Activated CD4-positive, alpha-beta T cell treated with anti-CD3 and anti-CD28 coated beads, Interleukin-2, amount 50 U/mL, for 48 hours (primary cell): ENCODE measurements at regions not wholly inside any gene's neighbourhood (a gene's known extent, or its start where the extent isn't known, plus 50 kb on each side); places are given as distances from the start of the nearest gene placed in this dataset.
"Not testable (repeated sequence)": the region's sequence is repeated elsewhere in the genome, so short reads cannot be mapped to it uniquely, and the experiment has no call there.

Experiments
- DNase-seq, 2 experiments: peaks; one replicate each; pipeline ENCODE4 v3.0.0-alpha.2; 2020

- no peak for DNase-seq
Observed at GRCh38 chr1:47638240-47638639, 200.4 kb downstream of the FOXD2 start.

- no peak for DNase-seq
Observed at GRCh38 chr1:47638713-47639112, 200.9 kb downstream of the FOXD2 start.

GRCh38 chr1:47643306-47644211 is 205.7 kb downstream of the FOXD2 start:
- DNase-seq: no peak

- no peak for DNase-seq
Observed at GRCh38 chr1:47644212-47644573, 206.3 kb downstream of the FOXD2 start.

- DNase-seq: no peak
Observed at GRCh38 chr1:47645151-47645550, 207.3 kb downstream of the FOXD2 start.

- no peak for DNase-seq
Observed at GRCh38 chr1:47646676-47647075, 208.8 kb downstream of the FOXD2 start.

GRCh38 chr1:47647327-47647845 is 209.5 kb downstream of the FOXD2 start:
- DNase-seq: no peak

- no peak for DNase-seq
Observed at GRCh38 chr1:47650205-47650604, 212.4 kb downstream of the FOXD2 start.

- DNase-seq: no peak
Observed at GRCh38 chr1:47650611-47651010, 212.8 kb downstream of the FOXD2 start.

GRCh38 chr1:47651311-47652089 is 213.7 kb downstream of the FOXD2 start:
- DNase-seq: no peak

- no peak for DNase-seq
Observed at GRCh38 chr1:47655521-47656300, 217.9 kb downstream of the FOXD2 start.

GRCh38 chr1:47656719-47657685 is 219.2 kb downstream of the FOXD2 start:
- no peak for DNase-seq

GRCh38 chr1:47658161-47658920 is 220.5 kb downstream of the FOXD2 start:
- no peak for DNase-seq

- no peak for DNase-seq
Observed at GRCh38 chr1:47659146-47659545, 221.3 kb downstream of the FOXD2 start.

- no peak for DNase-seq
Observed at GRCh38 chr1:47660622-47661021, 222.8 kb downstream of the FOXD2 start.

- DNase-seq: no peak
Observed at GRCh38 chr1:47661040-47661439, 223.2 kb downstream of the FOXD2 start.

GRCh38 chr1:47662068-47662467 is 224.2 kb downstream of the FOXD2 start:
- DNase-seq: no peak

GRCh38 chr1:47663286-47663685 is 225.4 kb downstream of the FOXD2 start:
- no peak for DNase-seq

GRCh38 chr1:47664356-47664755 is 226.5 kb downstream of the FOXD2 start:
- DNase-seq: no peak

GRCh38 chr1:47664896-47665295 is 227.1 kb downstream of the FOXD2 start:
- not testable (repeated sequence) for DNase-seq

GRCh38 chr1:47669081-47669585 is 231.3 kb downstream of the FOXD2 start:
- no peak for DNase-seq
